ENCODE measurements at regions not wholly inside any gene's neighbourhood (a gene's known extent, or its start where the extent isn't known, plus 50 kb on each side); places are given as distances from the start of the nearest gene placed in this dataset.

DNA sequence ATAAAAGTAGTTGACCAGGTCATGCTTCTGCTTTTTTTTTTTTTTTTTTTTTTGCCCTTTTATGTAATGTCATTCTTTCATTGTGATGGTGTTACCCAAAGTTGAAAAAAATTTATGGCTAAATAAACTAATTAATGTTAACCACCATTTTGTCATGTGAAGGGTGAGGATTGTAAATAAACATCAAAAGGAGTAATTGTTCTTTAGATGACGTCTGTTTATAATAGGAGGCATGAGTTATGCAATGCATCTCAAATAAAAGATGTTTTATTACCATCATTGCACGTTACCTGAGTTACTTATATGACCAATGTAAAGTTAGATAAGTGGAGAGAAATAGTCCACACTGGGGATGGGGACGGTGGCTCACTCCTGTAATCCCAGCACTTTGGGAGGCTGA lies 349.9 kb upstream of the PDE3A start:
- no peaks in the 10 kb centered on the region for H3K9me3 Mint-ChIP-seq (ENCODE audit: low read depth)
- DNase-seq (no peak), ATAC-seq (no peak)
- H3K27me3 Mint-ChIP-seq = no peaks in the 10 kb centered on the region
- H3K4me1 Mint-ChIP-seq = no peaks in the 10 kb centered on the region
- H3K27ac Mint-ChIP-seq = no peak overlapping the region
- ChIA-PET POLR2A (no interaction called here), CTCF (no interaction called here)
- intact Hi-C loops (cut with DNase I, micrococcal nuclease) = no loop called here
- no peaks in the 10 kb centered on the region for H3K36me3 Mint-ChIP-seq (ENCODE audit: low read depth)
- no peak overlapping the region for H3K4me3 Mint-ChIP-seq

DNA sequence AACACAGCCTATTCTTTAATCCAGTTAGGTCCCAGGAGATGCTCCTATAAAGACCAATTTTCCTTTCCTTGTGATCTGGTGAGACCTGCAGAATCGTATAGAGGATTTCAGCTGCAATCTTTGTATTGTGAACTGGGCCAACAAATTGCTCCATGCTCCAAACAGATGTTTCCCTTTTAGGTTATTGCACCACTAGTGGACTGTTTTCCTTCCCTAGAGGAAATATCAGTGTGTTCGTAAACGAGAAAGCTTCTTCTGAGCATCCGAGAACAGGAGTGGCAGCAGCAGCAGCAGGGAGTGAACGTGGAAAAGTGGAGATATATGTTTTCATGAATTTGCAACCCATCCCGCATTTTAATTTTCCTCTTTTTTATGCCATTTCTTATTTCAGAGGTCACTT lies 344.1 kb upstream of the PDE3A start:
- H3K4me3 Mint-ChIP-seq = no peak overlapping the region
- DNase-seq (no peak), ATAC-seq (no peak)
- no peaks in the 10 kb centered on the region for H3K36me3 Mint-ChIP-seq (ENCODE audit: low read depth)
- POLR2A ChIA-PET = no interaction called here
- H3K27me3 Mint-ChIP-seq = no peaks in the 10 kb centered on the region
- H3K9me3 Mint-ChIP-seq (ENCODE audit: low read depth) = peaks cover 2% of the 10 kb centered on the region
- no peak overlapping the region for H3K27ac Mint-ChIP-seq
- CTCF ChIA-PET = no interaction called here
- H3K4me1 Mint-ChIP-seq = no peaks in the 10 kb centered on the region
- intact Hi-C loops (cut with DNase I, micrococcal nuclease) = no loop called here

DNA sequence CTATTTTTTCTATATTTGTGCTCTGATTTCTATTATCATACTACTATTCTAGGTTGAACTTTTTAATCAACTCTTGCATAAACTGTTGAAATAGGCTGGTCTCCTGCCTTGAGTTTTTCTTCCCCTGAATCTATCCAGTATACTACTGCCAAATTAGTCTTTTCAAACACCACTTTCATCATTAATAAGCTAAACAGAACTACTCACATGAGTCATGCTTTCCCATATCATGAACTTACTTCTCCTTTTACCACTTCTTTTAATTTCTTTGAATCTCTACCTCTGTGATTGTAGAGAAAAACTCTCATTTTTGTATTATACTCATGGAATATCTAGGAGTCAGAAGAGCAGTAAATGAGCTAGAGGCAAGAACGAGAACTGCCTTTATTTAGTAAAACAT lies 340.3 kb upstream of the PDE3A start:
- DNase-seq (no peak), ATAC-seq (no peak)
- H3K27me3 Mint-ChIP-seq = no peaks in the 10 kb centered on the region
- H3K4me1 Mint-ChIP-seq = no peaks in the 10 kb centered on the region
- CTCF ChIA-PET = no interaction called here
- intact Hi-C loops (cut with DNase I, micrococcal nuclease) = no loop called here
- H3K27ac Mint-ChIP-seq = no peak overlapping the region
- peaks cover 2% of the 10 kb centered on the region for H3K9me3 Mint-ChIP-seq (ENCODE audit: low read depth)
- H3K4me3 Mint-ChIP-seq = no peak overlapping the region
- POLR2A ChIA-PET = no interaction called here
- H3K36me3 Mint-ChIP-seq (ENCODE audit: low read depth) = no peaks in the 10 kb centered on the region

GRCh38 chr12:20030826-20031225 lies 337.5 kb upstream of the PDE3A start:
- Mint-ChIP-seq H3K9me3 (ENCODE audit: low read depth) (peaks cover 2% of the 10 kb centered on the region), H3K27ac (no peak overlapping the region), H3K27me3 (no peaks in the 10 kb centered on the region), H3K4me1 (no peaks in the 10 kb centered on the region), H3K36me3 (ENCODE audit: low read depth) (no peaks in the 10 kb centered on the region), H3K4me3 (no peak overlapping the region)
- ATAC-seq = no peak
- intact Hi-C loops (cut with DNase I, micrococcal nuclease) = no loop called here
- no peak for DNase-seq
- ChIA-PET CTCF (no interaction called here), POLR2A (no interaction called here)

DNA sequence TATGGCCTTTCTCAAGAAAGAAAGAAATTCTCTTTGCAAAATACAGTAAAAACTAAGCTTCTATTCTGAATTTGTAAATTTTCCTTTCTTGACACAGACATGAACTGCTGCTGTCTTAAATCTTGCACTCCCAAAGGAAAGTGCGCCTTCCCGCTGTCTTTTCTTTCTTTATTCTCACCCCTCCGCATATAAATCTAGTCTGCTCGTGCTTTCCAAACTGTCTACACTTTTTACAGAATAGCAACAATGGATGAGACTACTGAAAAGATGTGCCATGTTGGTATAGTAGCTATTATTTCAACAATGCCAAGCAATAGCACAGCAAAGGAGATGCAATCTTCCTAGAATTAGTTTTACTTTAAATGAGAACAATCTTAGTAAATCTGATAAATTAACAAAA lies 328.8 kb upstream of the PDE3A start:
- intact Hi-C loops (cut with DNase I, micrococcal nuclease) = no loop called here
- ATAC-seq (no peak), DNase-seq (no peak)
- no peaks in the 10 kb centered on the region for H3K9me3 Mint-ChIP-seq (ENCODE audit: low read depth)
- ChIA-PET POLR2A (no interaction called here), CTCF (no interaction called here)
- H3K27ac Mint-ChIP-seq = no peak overlapping the region
- H3K27me3 Mint-ChIP-seq = no peaks in the 10 kb centered on the region
- H3K4me3 Mint-ChIP-seq = no peak overlapping the region
- H3K4me1 Mint-ChIP-seq = no peaks in the 10 kb centered on the region
- H3K36me3 Mint-ChIP-seq (ENCODE audit: low read depth) = no peaks in the 10 kb centered on the region

GRCh38 chr12:20040184-20040583 lies 328.2 kb upstream of the PDE3A start:
- no peaks in the 10 kb centered on the region for H3K4me1 Mint-ChIP-seq
- POLR2A ChIA-PET = no interaction called here
- DNase-seq (no peak), ATAC-seq (no peak)
- CTCF ChIA-PET = no interaction called here
- no peak overlapping the region for H3K4me3 Mint-ChIP-seq
- no peaks in the 10 kb centered on the region for H3K9me3 Mint-ChIP-seq (ENCODE audit: low read depth)
- no peaks in the 10 kb centered on the region for H3K36me3 Mint-ChIP-seq (ENCODE audit: low read depth)
- intact Hi-C loops (cut with DNase I, micrococcal nuclease) = no loop called here
- H3K27ac Mint-ChIP-seq = no peak overlapping the region
- no peaks in the 10 kb centered on the region for H3K27me3 Mint-ChIP-seq

DNA sequence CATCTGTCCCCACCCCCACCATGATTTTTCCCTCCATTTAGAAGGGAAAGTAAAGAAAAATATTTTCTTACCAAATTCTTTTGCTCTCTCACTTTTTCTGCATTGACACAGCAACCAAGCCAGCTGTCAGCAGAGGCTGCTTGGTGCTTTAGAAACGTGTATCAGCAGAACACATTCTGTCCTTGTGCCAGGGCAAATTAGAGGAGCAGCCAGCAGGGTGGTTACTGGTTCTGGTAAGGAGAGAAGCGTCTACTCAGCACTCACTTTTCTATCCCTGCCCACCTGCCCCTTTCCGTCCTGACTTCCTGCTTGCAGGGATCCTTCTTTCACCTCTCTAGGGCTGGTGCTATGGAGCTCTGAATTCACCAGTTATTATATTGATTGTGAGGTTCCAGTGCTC lies 327.5 kb upstream of the PDE3A start:
- H3K27ac Mint-ChIP-seq = no peak overlapping the region
- DNase-seq (no peak), ATAC-seq (no peak)
- no peaks in the 10 kb centered on the region for H3K4me1 Mint-ChIP-seq
- H3K9me3 Mint-ChIP-seq (ENCODE audit: low read depth) = no peaks in the 10 kb centered on the region
- no peak overlapping the region for H3K4me3 Mint-ChIP-seq
- H3K27me3 Mint-ChIP-seq = no peaks in the 10 kb centered on the region
- POLR2A ChIA-PET = no interaction called here
- CTCF ChIA-PET = no interaction called here
- H3K36me3 Mint-ChIP-seq (ENCODE audit: low read depth) = no peaks in the 10 kb centered on the region
- intact Hi-C loops (cut with DNase I, micrococcal nuclease) = no loop called here

- POLR2A ChIA-PET = no interaction called here
- DNase-seq (no peak), ATAC-seq (no peak)
- intact Hi-C loops (cut with DNase I, micrococcal nuclease) = no loop called here
- no peak overlapping the region for H3K4me3 Mint-ChIP-seq
- no peaks in the 10 kb centered on the region for H3K4me1 Mint-ChIP-seq
- H3K36me3 Mint-ChIP-seq (ENCODE audit: low read depth) = no peaks in the 10 kb centered on the region
- no peak overlapping the region for H3K27ac Mint-ChIP-seq
- CTCF ChIA-PET = interaction anchor here (1.1 kb wide), 1 partner anchor 10 kb away, joined by 3 read pairs; no protein-coding TSS in a partner anchor
- no peaks in the 10 kb centered on the region for H3K27me3 Mint-ChIP-seq
- no peaks in the 10 kb centered on the region for H3K9me3 Mint-ChIP-seq (ENCODE audit: low read depth)
Observed at GRCh38 chr12:20044351-20044750, 324.0 kb upstream of the PDE3A start.

DNA sequence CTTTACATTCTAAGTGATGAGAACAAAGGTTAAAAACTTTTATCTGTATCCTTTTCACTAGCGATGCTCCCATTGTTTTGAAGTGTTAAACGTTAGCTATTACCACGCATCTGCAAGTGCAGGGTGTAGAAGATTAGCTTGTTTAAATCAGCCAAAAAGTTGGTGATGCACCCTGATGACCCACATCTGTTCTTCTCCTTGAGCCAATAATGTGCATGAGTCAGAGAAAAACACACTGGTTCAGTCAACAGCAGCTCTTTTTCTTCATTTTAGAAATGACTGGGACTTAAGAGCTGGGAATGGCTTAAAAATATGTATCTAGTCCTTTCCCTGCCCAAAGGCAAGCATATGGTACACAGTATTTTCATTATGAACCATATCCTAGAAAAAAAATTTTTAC lies 323.5 kb upstream of the PDE3A start:
- CTCF ChIA-PET = interaction anchor here (1.1 kb wide), 1 partner anchor 10 kb away, joined by 3 read pairs; no protein-coding TSS in a partner anchor
- H3K4me3 Mint-ChIP-seq = no peak overlapping the region
- ATAC-seq = no peak
- H3K27me3 Mint-ChIP-seq = no peaks in the 10 kb centered on the region
- H3K9me3 Mint-ChIP-seq (ENCODE audit: low read depth) = no peaks in the 10 kb centered on the region
- POLR2A ChIA-PET = no interaction called here
- no peaks in the 10 kb centered on the region for H3K4me1 Mint-ChIP-seq
- no peak overlapping the region for H3K27ac Mint-ChIP-seq
- H3K36me3 Mint-ChIP-seq (ENCODE audit: low read depth) = no peaks in the 10 kb centered on the region
- intact Hi-C loops (cut with DNase I, micrococcal nuclease) = no loop called here
- DNase-seq = no peak

DNA sequence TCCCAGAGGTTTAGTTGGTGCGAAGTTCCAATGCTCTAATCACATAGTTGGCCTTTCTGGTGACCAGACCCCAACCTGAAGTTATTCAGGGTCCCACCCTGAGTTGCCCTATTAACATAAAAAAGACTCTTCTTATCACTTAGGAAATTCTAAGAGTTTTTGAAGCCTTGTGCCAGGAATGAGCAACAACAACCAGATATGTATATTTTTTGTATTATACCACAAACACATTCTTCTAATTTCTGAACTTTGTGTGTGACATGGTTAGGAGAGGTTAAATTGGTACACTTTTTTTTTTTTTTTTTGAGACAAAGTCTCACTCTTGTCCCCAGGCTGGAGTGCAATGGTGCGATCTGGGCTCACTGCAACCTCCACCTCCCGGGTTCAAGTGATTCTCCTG lies 320.4 kb upstream of the PDE3A start:
- ATAC-seq (no peak), DNase-seq (no peak)
- H3K4me3 Mint-ChIP-seq = no peak overlapping the region
- no peaks in the 10 kb centered on the region for H3K36me3 Mint-ChIP-seq (ENCODE audit: low read depth)
- intact Hi-C loops (cut with DNase I, micrococcal nuclease) = no loop called here
- H3K4me1 Mint-ChIP-seq = no peaks in the 10 kb centered on the region
- no peaks in the 10 kb centered on the region for H3K9me3 Mint-ChIP-seq (ENCODE audit: low read depth)
- H3K27ac Mint-ChIP-seq = no peak overlapping the region
- no peaks in the 10 kb centered on the region for H3K27me3 Mint-ChIP-seq
- ChIA-PET POLR2A (no interaction called here), CTCF (no interaction called here)

GRCh38 chr12:20050221-20050620 lies 318.1 kb upstream of the PDE3A start:
- no peak for ATAC-seq
- Mint-ChIP-seq H3K4me1 (no peaks in the 10 kb centered on the region), H3K36me3 (ENCODE audit: low read depth) (no peaks in the 10 kb centered on the region), H3K27me3 (no peaks in the 10 kb centered on the region), H3K9me3 (ENCODE audit: low read depth) (no peaks in the 10 kb centered on the region), H3K27ac (no peak overlapping the region), H3K4me3 (no peak overlapping the region)
- no peak for DNase-seq
- intact Hi-C loops (cut with DNase I, micrococcal nuclease) = no loop called here
- POLR2A ChIA-PET = no interaction called here
- CTCF ChIA-PET = interaction anchor here (0.6 kb wide), 1 partner anchor 183 kb away, joined by 3 read pairs; no protein-coding TSS in a partner anchor

GRCh38 chr12:20053782-20054181 lies 314.6 kb upstream of the PDE3A start:
- Mint-ChIP-seq H3K27me3 (no peaks in the 10 kb centered on the region), H3K4me3 (no peak overlapping the region), H3K4me1 (no peaks in the 10 kb centered on the region), H3K36me3 (ENCODE audit: low read depth) (no peaks in the 10 kb centered on the region), H3K27ac (no peak overlapping the region), H3K9me3 (ENCODE audit: low read depth) (no peaks in the 10 kb centered on the region)
- DNase-seq (no peak), ATAC-seq (no peak)
- intact Hi-C loops (cut with DNase I, micrococcal nuclease) = no loop called here
- POLR2A ChIA-PET = no interaction called here
- CTCF ChIA-PET = no interaction called here

- H3K4me3 Mint-ChIP-seq = no peak overlapping the region
- no peaks in the 10 kb centered on the region for H3K9me3 Mint-ChIP-seq (ENCODE audit: low read depth)
- ChIA-PET CTCF (no interaction called here), POLR2A (no interaction called here)
- ATAC-seq (no peak), DNase-seq (no peak)
- H3K27me3 Mint-ChIP-seq = no peaks in the 10 kb centered on the region
- H3K36me3 Mint-ChIP-seq (ENCODE audit: low read depth) = no peaks in the 10 kb centered on the region
- intact Hi-C loops (cut with DNase I, micrococcal nuclease) = no loop called here
- H3K27ac Mint-ChIP-seq = no peak overlapping the region
- H3K4me1 Mint-ChIP-seq = no peaks in the 10 kb centered on the region
Observed at GRCh38 chr12:20055856-20056255, 312.5 kb upstream of the PDE3A start.

Measured in activated CD4-positive, alpha-beta T cell treated with anti-CD3 and anti-CD28 coated beads for 36 hours (primary cell).